ENCODE measurements at regions not wholly inside any gene's neighbourhood (a gene's known extent, or its start where the extent isn't known, plus 50 kb on each side); places are given as distances from the start of the nearest gene placed in this dataset.
"Not testable (repeated sequence)": the region's sequence is repeated elsewhere in the genome, so short reads cannot be mapped to it uniquely, and the experiment has no call there.

GRCh38 chr14:43410631-43411030, 1096.5 kb downstream of the FSCB start:
- no peak for TF ChIP-seq CTCF (IDR thresholded peaks at IDR 0.05; ENCODE audit: insufficient read depth, low read length, poor library complexity, severe bottlenecking)
- DNase-seq (ENCODE audit: extremely low read depth, insufficient read length) = no peak
- no peak overlapping the region for H3K4me3 ChIP-seq (replicated peaks; ENCODE audit: low read depth, low read length)
- no peaks in the 10 kb centered on the region for H3K36me3 ChIP-seq (ENCODE audit: control insufficient read depth, insufficient read depth, low read length)
- H3K27me3 ChIP-seq (replicated peaks; ENCODE audit: control insufficient read depth, insufficient read depth, low read length) = no peaks in the 10 kb centered on the region

- Histone ChIP-seq H3K4me3 (replicated peaks; ENCODE audit: low read depth, low read length) (no peak overlapping the region), H3K36me3 (ENCODE audit: control insufficient read depth, insufficient read depth, low read length) (no peaks in the 10 kb centered on the region), H3K27me3 (replicated peaks; ENCODE audit: control insufficient read depth, insufficient read depth, low read length) (no peaks in the 10 kb centered on the region)
- TF ChIP-seq CTCF (IDR thresholded peaks at IDR 0.05; ENCODE audit: insufficient read depth, low read length, poor library complexity, severe bottlenecking) = no peak
- no peak for DNase-seq (ENCODE audit: extremely low read depth, insufficient read length)
These were observed 1098.6 kb downstream of the FSCB start for GRCh38 chr14:43408472-43408871.

- Histone ChIP-seq H3K4me3 (replicated peaks; ENCODE audit: low read depth, low read length) (no peak overlapping the region), H3K36me3 (ENCODE audit: control insufficient read depth, insufficient read depth, low read length) (no peaks in the 10 kb centered on the region), H3K27me3 (replicated peaks; ENCODE audit: control insufficient read depth, insufficient read depth, low read length) (no peaks in the 10 kb centered on the region)
- no peak for DNase-seq (ENCODE audit: extremely low read depth, insufficient read length)
- TF ChIP-seq CTCF (IDR thresholded peaks at IDR 0.05; ENCODE audit: insufficient read depth, low read length, poor library complexity, severe bottlenecking) = no peak
These were observed 1099.4 kb downstream of the FSCB start for GRCh38 chr14:43407706-43408105.

GRCh38 chr14:43406931-43407330, 1100.2 kb downstream of the FSCB start:
- TF ChIP-seq CTCF (IDR thresholded peaks at IDR 0.05; ENCODE audit: insufficient read depth, low read length, poor library complexity, severe bottlenecking) = no peak
- no peak overlapping the region for H3K4me3 ChIP-seq (replicated peaks; ENCODE audit: low read depth, low read length)
- no peak for DNase-seq (ENCODE audit: extremely low read depth, insufficient read length)
- H3K27me3 ChIP-seq (replicated peaks; ENCODE audit: control insufficient read depth, insufficient read depth, low read length) = no peaks in the 10 kb centered on the region
- H3K36me3 ChIP-seq (ENCODE audit: control insufficient read depth, insufficient read depth, low read length) = no peaks in the 10 kb centered on the region

- DNase-seq (ENCODE audit: extremely low read depth, insufficient read length) = no peak
- no peak for TF ChIP-seq CTCF (IDR thresholded peaks at IDR 0.05; ENCODE audit: insufficient read depth, low read length, poor library complexity, severe bottlenecking)
- Histone ChIP-seq H3K4me3 (replicated peaks; ENCODE audit: low read depth, low read length) (no peak overlapping the region), H3K27me3 (replicated peaks; ENCODE audit: control insufficient read depth, insufficient read depth, low read length) (no peaks in the 10 kb centered on the region), H3K36me3 (ENCODE audit: control insufficient read depth, insufficient read depth, low read length) (no peaks in the 10 kb centered on the region)
These were observed 1107.8 kb downstream of the FSCB start for GRCh38 chr14:43399289-43399688.

- H3K27me3 ChIP-seq (replicated peaks; ENCODE audit: control insufficient read depth, insufficient read depth, low read length); H3K36me3 ChIP-seq (ENCODE audit: control insufficient read depth, insufficient read depth, low read length); H3K4me3 ChIP-seq (replicated peaks; ENCODE audit: low read depth, low read length); DNase-seq (ENCODE audit: extremely low read depth, insufficient read length): not testable (repeated sequence)
These were observed 1136.6 kb downstream of the FSCB start for GRCh38 chr14:43370565-43370896.

Measured in GM06990 (cell line).